Smooth muscle cell (in vitro differentiated cells): ENCODE measurements at regions not wholly inside any gene's neighbourhood (a gene's known extent, or its start where the extent isn't known, plus 50 kb on each side); places are given as distances from the start of the nearest gene placed in this dataset.

Experiments used
- DNase-seq: peaks from one replicate; lab custom pipeline; 2025; ENCODE audit not compliant: unreplicated experiment; lab: John Stamatoyannopoulos, UW
- H2AFZ ChIP-seq: fragments of 200-600 bp; sonication (generic); 2 replicates; pipeline ENCODE4 v1.6.0; 2016; ENCODE audit warnings: antibody characterized with exemption, low read depth, mild to moderate bottlenecking
- H3F3A ChIP-seq: fragments of 200-600 bp; sonication (generic); 2 replicates; pipeline ENCODE4 v1.6.0; 2017; ENCODE audit warnings: antibody characterized with exemption, low read depth
- H3K27ac ChIP-seq: fragments of 200-600 bp; sonication (generic); 2 replicates; pipeline ENCODE4 v1.5.1; 2016; ENCODE audit warnings: low read depth, mild to moderate bottlenecking
- H3K27me3 ChIP-seq: fragments of 200-600 bp; sonication (generic); 2 replicates; pipeline ENCODE4 v1.6.1; 2016; ENCODE audit warnings: low read depth, mild to moderate bottlenecking
- H3K36me3 ChIP-seq: fragments of 200-600 bp; sonication (generic); 2 replicates; pipeline ENCODE4 v1.5.1; 2016; ENCODE audit warnings: low read depth
- H3K4me1 ChIP-seq: fragments of 200-600 bp; sonication (generic); 2 replicates; pipeline ENCODE4 v1.5.1; 2016; ENCODE audit warnings: low read depth
- H3K4me2 ChIP-seq: fragments of 200-600 bp; sonication (generic); 2 replicates; pipeline ENCODE4 v1.6.0; 2016; ENCODE audit warnings: mild to moderate bottlenecking
- H3K4me3 ChIP-seq: fragments of 200-600 bp; sonication (generic); 2 replicates; pipeline ENCODE4 v1.5.1; 2016; ENCODE audit warnings: mild to moderate bottlenecking
- H3K79me2 ChIP-seq: fragments of 200-600 bp; sonication (generic); 2 replicates; pipeline ENCODE4 v1.6.0; 2016; ENCODE audit warnings: low read depth, mild to moderate bottlenecking
- H3K9ac ChIP-seq: fragments of 200-600 bp; sonication (generic); 2 replicates; pipeline ENCODE4 v1.6.0; 2016; ENCODE audit warnings: low read depth
- H3K9me3 ChIP-seq: fragments of 200-600 bp; sonication (generic); replicated peaks from 2 replicates; pipeline ENCODE4 v1.5.1; 2016; ENCODE audit warnings: low read depth
- H4K20me1 ChIP-seq: fragments of 200-600 bp; sonication (generic); 2 replicates; pipeline ENCODE4 v1.6.0; 2016; ENCODE audit warnings: low read depth
- CTCF ChIP-seq: fragments of 200-600 bp; sonication (generic); IDR thresholded peaks from 2 replicates; pipeline ENCODE4 v1.5.1; 2017; ENCODE audit warnings: borderline replicate concordance, mild to moderate bottlenecking, antibody characterized with exemption; ENCODE audit not compliant: insufficient read depth, poor library complexity, severe bottlenecking
- WGBS: methylation state at CpG from one replicate; pipeline ENCODE4 v1.1.7; 2016; ENCODE audit warnings: low lambda C conversion rate; 5-methylcytosine and 5-hydroxymethylcytosine counted together

- H3K4me2 ChIP-seq, result no peak overlapping the region
- no peaks in the 10 kb centered on the region for H3F3A ChIP-seq
- no peak overlapping the region for H3K27ac ChIP-seq
- H3K9me3 ChIP-seq, result no peaks in the 10 kb centered on the region
- no peak overlapping the region for H3K4me3 ChIP-seq
- H2AFZ ChIP-seq, result no peak overlapping the region
- no peak for TF ChIP-seq CTCF
- peaks cover 3% of the 10 kb centered on the region for H3K4me1 ChIP-seq
- WGBS, result 81% methylated on average over 6 of the region's 6 CpGs
- no peak overlapping the region for H3K9ac ChIP-seq
- no peaks in the 10 kb centered on the region for H3K36me3 ChIP-seq
- H3K27me3 ChIP-seq, result no peaks in the 10 kb centered on the region
- DNase-seq, result no peak
- no peaks in the 10 kb centered on the region for H3K79me2 ChIP-seq
- no peaks in the 10 kb centered on the region for H4K20me1 ChIP-seq
Observed at GRCh38 chr2:128876986-128877983, 558.6 kb upstream of the HS6ST1 start.

- 58% methylated on average over 4 of the region's 4 CpGs for WGBS
- Histone ChIP-seq H2AFZ (no peak overlapping the region), H3K79me2 (no peaks in the 10 kb centered on the region), H3F3A (no peaks in the 10 kb centered on the region), H3K27ac (no peak overlapping the region), H3K27me3 (no peaks in the 10 kb centered on the region), H3K4me2 (no peak overlapping the region), H3K36me3 (no peaks in the 10 kb centered on the region), H3K4me1 (peaks cover 3% of the 10 kb centered on the region), H3K9me3 (no peaks in the 10 kb centered on the region), H3K9ac (no peak overlapping the region), H4K20me1 (no peaks in the 10 kb centered on the region), H3K4me3 (no peak overlapping the region)
- TF ChIP-seq CTCF, result no peak
- DNase-seq, result no peak
Observed at GRCh38 chr2:128879161-128879560, 560.5 kb upstream of the HS6ST1 start.

- no peak overlapping the region for H3K9ac ChIP-seq
- no peak overlapping the region for H3K27ac ChIP-seq
- H4K20me1 ChIP-seq, result no peaks in the 10 kb centered on the region
- no peaks in the 10 kb centered on the region for H3K36me3 ChIP-seq
- no peak overlapping the region for H3K4me3 ChIP-seq
- no peaks in the 10 kb centered on the region for H3K9me3 ChIP-seq
- DNase-seq, result no peak
- H3K27me3 ChIP-seq, result no peaks in the 10 kb centered on the region
- TF ChIP-seq CTCF, result no peak
- no peaks in the 10 kb centered on the region for H3F3A ChIP-seq
- H3K4me1 ChIP-seq, result no peaks in the 10 kb centered on the region
- H2AFZ ChIP-seq, result no peak overlapping the region
- H3K79me2 ChIP-seq, result no peaks in the 10 kb centered on the region
- no peak overlapping the region for H3K4me2 ChIP-seq
Observed at GRCh38 chr2:128894896-128895295, 576.2 kb upstream of the HS6ST1 start.
